ENCODE measurements at regions not wholly inside any gene's neighbourhood (a gene's known extent, or its start where the extent isn't known, plus 50 kb on each side); places are given as distances from the start of the nearest gene placed in this dataset.

DNA sequence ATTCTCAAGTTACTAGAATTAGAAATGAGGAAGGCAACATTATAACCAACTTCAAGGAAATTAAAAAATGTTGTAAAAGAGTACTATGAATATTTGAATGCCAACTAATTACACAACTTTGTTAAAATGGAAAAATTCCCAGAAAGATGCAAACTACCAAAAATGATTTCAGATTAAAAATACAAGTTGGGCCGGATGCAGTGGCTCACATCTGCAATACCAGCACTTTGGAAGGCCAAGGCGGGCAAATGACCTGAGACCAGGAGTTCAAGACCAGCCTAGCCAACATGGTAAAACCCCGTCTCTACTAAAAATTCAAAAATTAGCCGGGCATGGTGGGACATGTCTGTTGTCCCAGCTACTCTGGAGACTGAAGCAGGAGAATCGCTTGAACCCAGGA lies 874.2 kb upstream of the GJE1 start:
- TF ChIP-seq, protein P1, sequence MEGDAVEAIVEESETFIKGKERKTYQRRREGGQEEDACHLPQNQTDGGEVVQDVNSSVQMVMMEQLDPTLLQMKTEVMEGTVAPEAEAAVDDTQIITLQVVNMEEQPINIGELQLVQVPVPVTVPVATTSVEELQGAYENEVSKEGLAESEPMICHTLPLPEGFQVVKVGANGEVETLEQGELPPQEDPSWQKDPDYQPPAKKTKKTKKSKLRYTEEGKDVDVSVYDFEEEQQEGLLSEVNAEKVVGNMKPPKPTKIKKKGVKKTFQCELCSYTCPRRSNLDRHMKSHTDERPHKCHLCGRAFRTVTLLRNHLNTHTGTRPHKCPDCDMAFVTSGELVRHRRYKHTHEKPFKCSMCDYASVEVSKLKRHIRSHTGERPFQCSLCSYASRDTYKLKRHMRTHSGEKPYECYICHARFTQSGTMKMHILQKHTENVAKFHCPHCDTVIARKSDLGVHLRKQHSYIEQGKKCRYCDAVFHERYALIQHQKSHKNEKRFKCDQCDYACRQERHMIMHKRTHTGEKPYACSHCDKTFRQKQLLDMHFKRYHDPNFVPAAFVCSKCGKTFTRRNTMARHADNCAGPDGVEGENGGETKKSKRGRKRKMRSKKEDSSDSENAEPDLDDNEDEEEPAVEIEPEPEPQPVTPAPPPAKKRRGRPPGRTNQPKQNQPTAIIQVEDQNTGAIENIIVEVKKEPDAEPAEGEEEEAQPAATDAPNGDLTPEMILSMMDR (IDR thresholded peaks at IDR 0.05; ENCODE audit: low read length) = no peak
- TF ChIP-seq EZH2 (IDR thresholded peaks at IDR 0.05; ENCODE audit: borderline replicate concordance, low read length) = no peak
